ENCODE measurements at regions not wholly inside any gene's neighbourhood (a gene's known extent, or its start where the extent isn't known, plus 50 kb on each side); places are given as distances from the start of the nearest gene placed in this dataset.

DNA sequence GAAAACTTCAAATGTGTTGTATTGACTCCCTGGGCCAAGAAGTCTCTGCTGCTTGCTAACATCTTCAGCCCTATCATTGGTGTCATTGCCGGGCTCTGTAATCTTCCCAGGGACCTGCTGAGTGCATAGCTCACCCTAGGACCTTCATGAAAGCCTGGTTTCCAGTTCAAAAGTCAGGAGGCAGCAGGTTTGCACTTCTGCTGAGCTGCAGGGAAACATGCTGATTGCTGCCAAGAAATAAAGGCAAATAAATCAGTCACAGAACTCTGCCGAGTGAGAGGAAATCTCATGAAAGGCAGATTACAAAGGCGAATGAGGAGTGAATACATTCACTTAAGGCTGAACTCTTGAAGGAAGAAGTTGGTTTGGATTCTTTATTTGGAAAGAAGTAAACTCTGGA is 1947.6 kb upstream of the CELF4 start:
- TF ChIP-seq POLR2A (IDR thresholded peaks at IDR 0.05) (no peak), POLR2AphosphoS5 (IDR thresholded peaks at IDR 0.05) (no peak), EP300 (IDR thresholded peaks at IDR 0.05) (no peak)
- TF ChIP-seq, protein P1, sequence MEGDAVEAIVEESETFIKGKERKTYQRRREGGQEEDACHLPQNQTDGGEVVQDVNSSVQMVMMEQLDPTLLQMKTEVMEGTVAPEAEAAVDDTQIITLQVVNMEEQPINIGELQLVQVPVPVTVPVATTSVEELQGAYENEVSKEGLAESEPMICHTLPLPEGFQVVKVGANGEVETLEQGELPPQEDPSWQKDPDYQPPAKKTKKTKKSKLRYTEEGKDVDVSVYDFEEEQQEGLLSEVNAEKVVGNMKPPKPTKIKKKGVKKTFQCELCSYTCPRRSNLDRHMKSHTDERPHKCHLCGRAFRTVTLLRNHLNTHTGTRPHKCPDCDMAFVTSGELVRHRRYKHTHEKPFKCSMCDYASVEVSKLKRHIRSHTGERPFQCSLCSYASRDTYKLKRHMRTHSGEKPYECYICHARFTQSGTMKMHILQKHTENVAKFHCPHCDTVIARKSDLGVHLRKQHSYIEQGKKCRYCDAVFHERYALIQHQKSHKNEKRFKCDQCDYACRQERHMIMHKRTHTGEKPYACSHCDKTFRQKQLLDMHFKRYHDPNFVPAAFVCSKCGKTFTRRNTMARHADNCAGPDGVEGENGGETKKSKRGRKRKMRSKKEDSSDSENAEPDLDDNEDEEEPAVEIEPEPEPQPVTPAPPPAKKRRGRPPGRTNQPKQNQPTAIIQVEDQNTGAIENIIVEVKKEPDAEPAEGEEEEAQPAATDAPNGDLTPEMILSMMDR (IDR thresholded peaks at IDR 0.05): no peak

Measured in sigmoid colon (tissue), 4 donors.